ENCODE measurements at regions not wholly inside any gene's neighbourhood (a gene's known extent, or its start where the extent isn't known, plus 50 kb on each side); places are given as distances from the start of the nearest gene placed in this dataset.

DNA sequence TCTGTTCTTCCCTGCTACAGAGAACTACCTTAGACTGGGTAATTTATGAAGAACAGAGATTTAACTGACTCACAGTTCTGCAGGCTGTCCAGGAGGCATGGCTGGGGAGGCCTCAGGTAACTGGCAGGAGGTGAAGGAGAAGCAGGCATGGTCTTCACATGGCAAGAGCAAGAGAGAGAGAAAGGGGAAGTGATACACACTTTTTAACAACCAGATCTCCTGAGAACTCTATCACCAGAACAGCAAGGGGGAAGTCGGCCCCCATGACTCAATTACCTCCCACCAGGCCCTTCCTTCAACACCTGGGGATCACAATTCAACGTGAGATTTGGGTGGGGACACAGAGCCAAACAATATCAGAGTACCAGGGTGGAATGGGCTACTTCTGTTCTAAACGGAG lies 766.8 kb downstream of the TLE1 start:
- no peak for DNase-seq (ENCODE audit: low read depth)
- TF ChIP-seq, protein P1, sequence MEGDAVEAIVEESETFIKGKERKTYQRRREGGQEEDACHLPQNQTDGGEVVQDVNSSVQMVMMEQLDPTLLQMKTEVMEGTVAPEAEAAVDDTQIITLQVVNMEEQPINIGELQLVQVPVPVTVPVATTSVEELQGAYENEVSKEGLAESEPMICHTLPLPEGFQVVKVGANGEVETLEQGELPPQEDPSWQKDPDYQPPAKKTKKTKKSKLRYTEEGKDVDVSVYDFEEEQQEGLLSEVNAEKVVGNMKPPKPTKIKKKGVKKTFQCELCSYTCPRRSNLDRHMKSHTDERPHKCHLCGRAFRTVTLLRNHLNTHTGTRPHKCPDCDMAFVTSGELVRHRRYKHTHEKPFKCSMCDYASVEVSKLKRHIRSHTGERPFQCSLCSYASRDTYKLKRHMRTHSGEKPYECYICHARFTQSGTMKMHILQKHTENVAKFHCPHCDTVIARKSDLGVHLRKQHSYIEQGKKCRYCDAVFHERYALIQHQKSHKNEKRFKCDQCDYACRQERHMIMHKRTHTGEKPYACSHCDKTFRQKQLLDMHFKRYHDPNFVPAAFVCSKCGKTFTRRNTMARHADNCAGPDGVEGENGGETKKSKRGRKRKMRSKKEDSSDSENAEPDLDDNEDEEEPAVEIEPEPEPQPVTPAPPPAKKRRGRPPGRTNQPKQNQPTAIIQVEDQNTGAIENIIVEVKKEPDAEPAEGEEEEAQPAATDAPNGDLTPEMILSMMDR (IDR thresholded peaks at IDR 0.05; ENCODE audit: control insufficient read depth, extremely low read depth, insufficient read depth) = no peak
- no peak overlapping the region for H3K4me3 ChIP-seq (ENCODE audit: low read depth, low read length)

DNA sequence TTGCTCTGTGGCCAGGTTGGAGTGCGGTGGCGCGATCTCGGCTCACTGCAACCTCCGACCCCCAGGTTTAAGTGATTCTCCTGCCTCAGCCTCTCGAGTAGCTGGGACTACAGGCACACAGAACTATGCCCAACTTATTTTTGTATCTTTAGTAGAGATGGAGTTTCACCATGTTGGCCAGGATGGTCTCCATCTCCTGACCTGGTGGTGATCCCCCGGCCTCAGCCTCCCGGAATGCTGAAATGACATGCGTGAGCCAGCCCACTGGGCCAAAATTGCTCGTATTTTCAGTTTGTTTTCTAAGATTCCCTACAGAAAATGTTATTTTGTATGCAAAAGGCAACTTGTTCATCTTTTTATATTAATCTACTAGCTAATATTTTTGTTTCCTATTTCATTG lies 782.6 kb downstream of the TLE1 start:
- DNase-seq (ENCODE audit: low read depth) = no peak
- TF ChIP-seq, protein P1 (IDR thresholded peaks at IDR 0.05; ENCODE audit: control insufficient read depth, extremely low read depth, insufficient read depth) = no peak
- H3K4me3 ChIP-seq (ENCODE audit: low read depth, low read length) = no peak overlapping the region

DNA sequence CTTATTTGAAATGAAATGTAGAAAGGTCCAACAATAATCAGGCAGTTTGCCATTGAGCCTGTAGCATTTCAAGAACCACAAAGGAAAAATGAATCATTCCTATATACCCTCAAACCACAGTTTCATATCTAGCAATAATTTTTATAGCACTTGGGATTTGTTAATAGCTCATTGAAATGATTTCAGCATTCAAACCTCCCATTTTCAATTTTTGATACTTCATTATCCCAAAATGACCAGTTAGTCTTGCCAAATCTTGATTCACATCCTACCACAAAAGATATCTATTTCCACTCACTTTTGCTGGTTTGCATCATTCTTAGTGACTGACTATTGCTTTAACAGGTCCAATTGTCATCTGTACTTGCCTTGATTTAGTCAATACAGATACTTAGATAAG lies 790.1 kb downstream of the TLE1 start:
- no peak overlapping the region for H3K4me3 ChIP-seq (ENCODE audit: low read depth, low read length)
- DNase-seq (ENCODE audit: low read depth) = no peak

DNA sequence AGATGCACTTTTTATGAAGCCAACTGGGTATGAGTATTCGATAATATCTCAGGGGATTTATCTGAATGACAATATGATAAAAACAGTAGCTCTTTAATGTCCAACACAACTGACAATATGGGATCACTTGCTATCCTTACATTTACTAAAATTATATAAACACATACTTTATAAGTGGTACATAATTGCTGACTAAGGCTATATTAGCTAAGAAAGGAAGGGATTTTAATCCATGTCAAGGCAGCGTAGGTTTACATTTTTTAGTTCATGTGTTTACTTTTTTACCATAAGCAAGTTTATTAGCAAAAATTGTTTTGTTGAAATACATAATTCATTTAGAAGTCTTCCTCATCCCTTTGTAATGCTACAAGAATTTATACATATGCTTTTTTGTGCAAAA lies 796.2 kb downstream of the TLE1 start:
- TF ChIP-seq, protein P1 (IDR thresholded peaks at IDR 0.05; ENCODE audit: control insufficient read depth, extremely low read depth, insufficient read depth) = no peak
- H3K4me3 ChIP-seq (ENCODE audit: low read depth, low read length) = no peak overlapping the region
- DNase-seq (ENCODE audit: low read depth) = no peak

More for the DNA sequence above, 790.1 kb downstream of the TLE1 start:
- TF ChIP-seq, protein P1 (IDR thresholded peaks at IDR 0.05; ENCODE audit: control insufficient read depth, extremely low read depth, insufficient read depth) = no peak

DNA sequence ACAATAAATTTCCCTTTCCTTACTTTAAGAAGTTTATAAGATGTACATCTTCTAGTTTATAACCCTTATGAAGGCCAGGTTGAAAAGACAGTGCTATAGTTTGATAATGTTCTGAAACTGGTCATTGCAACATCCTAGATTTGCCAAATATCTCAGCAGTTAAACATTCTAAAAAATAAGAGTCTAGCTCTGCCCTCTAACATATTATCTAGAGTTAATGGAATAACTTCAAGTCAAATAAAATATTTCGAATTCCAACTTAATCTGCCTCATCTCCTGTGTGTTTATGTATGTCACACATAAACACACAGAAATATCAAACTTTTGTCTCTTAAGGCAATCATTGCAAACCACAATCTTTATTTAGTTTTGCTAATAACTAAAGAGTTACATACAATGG lies 796.6 kb downstream of the TLE1 start:
- no peak for DNase-seq (ENCODE audit: low read depth)
- TF ChIP-seq, protein P1 (IDR thresholded peaks at IDR 0.05; ENCODE audit: control insufficient read depth, extremely low read depth, insufficient read depth) = no peak
- no peak overlapping the region for H3K4me3 ChIP-seq (ENCODE audit: low read depth, low read length)

DNA sequence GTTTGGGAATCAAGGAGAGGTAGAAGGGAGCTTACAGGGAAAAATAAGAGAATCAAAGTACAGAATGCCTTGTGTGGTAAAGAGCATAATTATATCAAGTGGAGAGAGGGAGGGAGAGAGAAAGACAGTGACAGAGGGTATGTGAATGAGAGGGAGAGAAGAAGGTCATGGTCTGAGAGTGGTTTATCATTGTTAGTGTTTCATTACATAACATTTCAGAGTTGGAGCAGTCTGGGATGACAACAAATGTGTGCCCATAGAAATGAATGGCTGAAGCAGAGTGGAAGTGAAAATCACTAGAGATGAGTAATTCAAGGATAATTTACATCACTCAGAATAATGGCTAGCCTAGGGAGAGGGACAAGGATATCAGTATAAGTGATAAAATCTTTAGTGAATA lies 799.2 kb downstream of the TLE1 start:
- TF ChIP-seq, protein P1 (IDR thresholded peaks at IDR 0.05; ENCODE audit: control insufficient read depth, extremely low read depth, insufficient read depth) = no peak
- no peak overlapping the region for H3K4me3 ChIP-seq (ENCODE audit: low read depth, low read length)
- no peak for DNase-seq (ENCODE audit: low read depth)

DNA sequence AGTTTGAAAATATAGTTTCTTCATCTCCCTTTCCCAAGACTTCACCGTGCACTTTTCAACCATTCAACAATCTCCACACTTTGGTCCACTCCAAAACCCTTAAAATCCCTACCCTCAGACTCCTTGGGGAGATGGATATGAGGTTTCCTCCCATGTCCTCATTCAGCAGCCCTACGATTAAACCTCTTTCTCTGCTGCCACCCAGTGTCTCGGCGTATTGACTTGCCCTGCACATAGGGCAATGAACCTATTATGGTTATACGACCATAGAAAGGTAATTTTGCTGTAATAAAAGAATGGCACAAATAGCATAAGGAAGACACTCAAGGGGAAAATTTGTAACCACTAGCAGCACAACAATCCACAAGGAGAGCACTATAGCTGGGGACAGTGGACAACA lies 803.5 kb downstream of the TLE1 start:
- no peak overlapping the region for H3K4me3 ChIP-seq (ENCODE audit: low read depth, low read length)
- DNase-seq (ENCODE audit: low read depth) = no peak
- TF ChIP-seq, protein P1 (IDR thresholded peaks at IDR 0.05; ENCODE audit: control insufficient read depth, extremely low read depth, insufficient read depth) = peak; percentile 46
